GM19372 (cell line): ENCODE measurements at regions not wholly inside any gene's neighbourhood (a gene's known extent, or its start where the extent isn't known, plus 50 kb on each side); places are given as distances from the start of the nearest gene placed in this dataset.
"Not testable (repeated sequence)": the region's sequence is repeated elsewhere in the genome, so short reads cannot be mapped to it uniquely, and the experiment has no call there.

Experiments
- ATAC-seq: cut with Tn5 transposase; IDR thresholded peaks from one replicate; pipeline ENCODE4 v1.9.1; 2021; ENCODE audit warnings: mild to moderate bottlenecking, low read depth, moderate library complexity; ENCODE audit not compliant: unreplicated experiment

DNA sequence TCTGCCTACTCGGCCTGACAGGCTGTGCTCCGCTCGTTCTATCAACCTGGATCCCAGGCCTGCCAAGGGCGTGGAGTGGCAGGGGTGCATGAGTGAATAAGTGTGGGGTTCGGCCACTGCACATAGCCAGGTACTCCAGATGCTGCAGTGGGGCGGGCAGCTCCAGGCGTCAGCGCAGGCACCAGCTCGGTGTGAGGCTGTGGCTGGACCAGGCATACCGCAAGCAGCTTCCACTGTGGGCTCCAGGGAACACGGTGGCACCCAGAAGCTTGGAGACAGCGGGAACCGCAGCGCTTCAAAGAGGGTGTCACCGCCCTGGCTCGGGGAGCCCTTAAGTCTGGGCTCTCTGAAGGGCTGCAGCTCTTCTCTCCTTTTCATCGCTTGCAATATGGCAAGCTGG is 1630.2 kb downstream of the OLFM4 start:
- ATAC-seq = no peak

GRCh38 chr13:54660277-54660676 is 1631.7 kb downstream of the OLFM4 start:
- ATAC-seq = no peak

GRCh38 chr13:54676526-54677113 is 1648.0 kb downstream of the OLFM4 start:
- no peak for ATAC-seq

GRCh38 chr13:54682184-54682583 is 1653.6 kb downstream of the OLFM4 start:
- ATAC-seq = no peak

- ATAC-seq = no peak
Measured at GRCh38 chr13:54687173-54687572, 1658.6 kb downstream of the OLFM4 start.

GRCh38 chr13:54699831-54700230 is 1671.2 kb downstream of the OLFM4 start:
- no peak for ATAC-seq

- ATAC-seq = no peak
Measured at GRCh38 chr13:54705738-54706137, 1677.1 kb downstream of the OLFM4 start.

GRCh38 chr13:54706336-54706735 is 1677.7 kb downstream of the OLFM4 start:
- no peak for ATAC-seq

- no peak for ATAC-seq
Measured at GRCh38 chr13:54709546-54709945, 1680.9 kb downstream of the OLFM4 start.

DNA sequence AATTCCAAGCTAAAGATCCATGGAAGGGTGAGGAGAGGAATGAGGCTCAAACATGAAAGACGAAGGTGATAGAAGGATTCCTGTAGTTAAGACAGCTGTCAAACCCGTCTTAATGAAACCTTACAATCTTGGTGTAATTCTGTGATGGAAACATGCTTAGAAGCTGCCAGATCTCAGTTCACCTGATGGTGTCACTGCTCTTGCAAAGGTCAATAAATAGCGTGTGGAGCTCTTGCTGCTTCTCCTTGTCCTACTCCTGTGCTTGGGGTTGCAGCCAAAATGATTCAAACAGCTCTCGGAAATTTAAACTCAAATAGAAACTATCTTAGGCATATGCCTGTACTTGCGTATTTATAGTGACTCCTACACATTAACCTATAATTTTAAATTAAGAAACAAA is 1705.0 kb downstream of the OLFM4 start:
- no peak for ATAC-seq

- not testable (repeated sequence) for ATAC-seq
Measured at GRCh38 chr13:54737211-54737610, 1708.6 kb downstream of the OLFM4 start.

DNA sequence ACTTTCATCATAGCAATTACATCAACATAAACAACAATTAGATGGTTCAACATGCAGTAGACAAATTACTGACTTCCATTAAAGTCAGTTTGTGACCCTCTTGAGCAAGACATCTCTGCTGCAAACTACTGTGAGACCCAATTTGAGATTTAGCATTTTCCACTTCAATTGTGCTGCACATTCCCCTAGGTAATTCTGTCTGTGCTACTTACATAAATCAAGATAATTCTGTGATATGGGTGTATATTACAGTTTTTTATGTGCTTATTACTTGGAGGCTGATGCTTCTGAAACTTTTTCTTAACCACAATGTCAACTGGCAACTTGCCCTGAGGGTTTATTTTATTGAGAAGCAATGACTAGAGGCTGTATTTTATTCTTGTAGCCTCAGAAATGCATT is 1714.4 kb downstream of the OLFM4 start:
- no peak for ATAC-seq

DNA sequence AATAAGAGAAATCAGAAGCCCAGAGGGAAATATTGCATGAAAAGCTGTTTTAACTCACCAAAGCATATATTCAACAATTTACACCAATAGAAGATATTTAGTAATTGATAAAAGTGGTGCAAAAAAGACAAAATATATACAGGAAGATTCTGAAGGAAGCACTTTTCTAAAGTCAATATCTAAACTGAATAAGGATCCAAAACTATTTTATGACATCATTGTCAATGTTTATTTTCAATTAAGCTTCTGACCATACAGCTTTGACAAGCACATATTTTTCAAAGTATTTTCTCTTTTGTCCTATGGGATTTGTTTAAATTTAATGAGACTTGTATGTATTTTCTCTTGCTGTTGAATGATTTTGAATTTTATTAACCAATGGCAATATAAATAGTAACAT is 1716.1 kb downstream of the OLFM4 start:
- ATAC-seq = no peak

- ATAC-seq = no peak
Measured at GRCh38 chr13:54750521-54750920, 1721.9 kb downstream of the OLFM4 start.

- ATAC-seq = no peak
Measured at GRCh38 chr13:54758795-54759194, 1730.2 kb downstream of the OLFM4 start.

- no peak for ATAC-seq
Measured at GRCh38 chr13:54768214-54768613, 1739.6 kb downstream of the OLFM4 start.

DNA sequence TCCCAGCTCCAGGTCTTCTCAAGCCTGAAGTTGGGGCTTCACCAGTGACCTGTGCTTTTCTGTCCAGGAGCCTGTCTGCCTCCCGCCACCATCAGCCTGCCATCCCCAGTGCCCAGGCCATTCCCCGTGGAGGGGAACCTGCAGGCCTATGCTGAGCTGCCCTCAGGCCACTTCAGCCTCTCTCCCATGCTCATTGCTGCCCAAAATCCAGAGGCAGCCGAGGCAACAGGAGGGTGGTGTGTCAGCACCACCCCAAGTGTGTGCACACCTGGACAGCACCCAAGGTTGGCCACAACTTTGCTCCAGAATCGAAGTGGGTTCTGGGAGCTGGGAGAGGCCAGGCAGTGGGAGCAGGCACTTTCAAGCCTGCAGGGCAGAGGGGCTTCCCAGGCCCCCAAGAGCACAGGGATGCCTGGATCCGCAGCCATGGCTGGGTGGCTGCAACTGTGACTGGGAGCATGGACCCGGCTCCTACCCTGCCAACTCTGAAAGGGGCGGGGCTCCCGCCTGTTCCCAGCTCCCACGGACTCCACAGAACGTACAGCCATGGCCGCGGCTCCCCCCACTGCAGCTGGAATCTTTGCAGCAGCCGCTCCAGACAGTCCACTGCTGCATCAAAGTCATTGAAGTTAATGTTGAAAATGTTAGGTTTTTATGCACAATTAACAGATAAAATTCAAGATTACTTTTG is 1747.0 kb downstream of the OLFM4 start:
- no peak for ATAC-seq

DNA sequence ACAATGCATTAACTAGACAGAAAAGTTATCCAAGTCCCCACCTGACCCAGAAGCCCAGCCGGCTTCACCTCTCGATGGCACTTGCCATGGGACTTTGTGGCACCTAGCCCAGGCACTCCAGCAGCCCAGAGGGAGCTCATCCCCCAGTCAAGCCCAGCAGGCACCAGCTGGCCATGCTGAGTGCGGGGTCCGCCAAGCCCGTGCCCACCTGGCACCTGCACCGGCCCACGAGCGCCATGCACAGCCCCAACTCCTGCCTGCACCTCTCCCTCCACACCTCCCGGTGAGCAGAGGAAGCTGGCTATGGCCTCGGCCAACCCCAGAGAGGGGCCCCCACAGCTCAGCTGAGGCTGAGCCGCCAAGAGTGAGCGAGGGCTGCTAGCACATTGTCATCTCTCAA is 1759.1 kb downstream of the OLFM4 start:
- ATAC-seq = no peak

DNA sequence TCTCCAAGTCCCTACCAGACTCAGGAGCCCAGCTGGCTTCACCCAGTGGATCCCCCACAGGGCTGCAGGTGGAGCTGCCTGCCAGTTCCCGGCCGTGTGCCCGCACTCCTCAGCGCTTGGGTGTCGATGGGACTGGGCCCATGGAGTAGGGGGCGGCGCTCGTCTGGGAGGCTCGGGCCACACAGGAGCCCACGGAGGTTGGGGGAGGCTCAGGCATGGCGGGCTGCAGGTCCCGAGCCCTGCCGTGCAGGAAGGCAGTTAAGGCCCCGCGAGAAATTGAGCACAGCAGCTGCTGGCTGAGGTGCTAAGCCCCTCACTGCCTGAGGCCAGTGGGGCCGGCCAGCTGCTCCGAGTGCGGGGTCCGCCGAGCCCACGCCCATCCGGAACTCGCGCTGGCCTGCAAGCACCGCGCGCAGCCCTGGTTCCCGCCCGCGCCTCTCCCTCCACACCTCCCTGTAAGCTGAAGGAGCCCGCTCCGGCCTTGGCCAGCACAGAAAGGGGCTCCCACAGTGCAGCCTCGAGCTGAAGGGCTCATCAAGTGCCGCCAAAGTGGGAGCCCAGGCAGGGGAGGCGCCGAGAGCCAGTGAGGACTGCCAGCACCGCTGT is 1771.1 kb downstream of the OLFM4 start:
- no peak for ATAC-seq

GRCh38 chr13:54802226-54802625 is 1773.6 kb downstream of the OLFM4 start:
- ATAC-seq = no peak

DNA sequence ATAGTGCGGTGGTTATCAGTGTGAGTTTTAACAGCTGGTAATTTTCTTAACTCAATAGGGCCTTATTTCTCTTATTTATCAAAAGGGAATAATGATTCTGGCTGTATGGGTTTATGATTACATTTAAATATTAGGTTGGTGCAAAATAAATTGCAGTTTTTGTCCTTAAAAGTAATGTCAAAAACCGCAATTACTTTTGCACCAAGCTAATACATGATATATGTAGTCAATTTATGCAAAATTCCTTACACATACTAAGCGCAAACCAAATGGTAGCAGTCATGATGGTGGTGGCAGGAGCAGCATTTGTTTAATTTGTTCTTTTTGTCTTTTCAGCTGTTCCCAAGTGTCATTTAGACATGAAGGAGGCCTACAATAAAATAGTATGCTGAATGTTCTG is 1777.1 kb downstream of the OLFM4 start:
- no peak for ATAC-seq

- ATAC-seq = not testable (repeated sequence)
Measured at GRCh38 chr13:54821938-54822470, 1793.4 kb downstream of the OLFM4 start.
